WERI-Rb-1 (cell line): ENCODE measurements at regions not wholly inside any gene's neighbourhood (a gene's known extent, or its start where the extent isn't known, plus 50 kb on each side); places are given as distances from the start of the nearest gene placed in this dataset.

Experiments used
- DNase-seq: peaks from one replicate; pipeline ENCODE4 v3.0.0-alpha.2; 2020
- H3K27ac ChIP-seq: fragments of 250-450 bp; sonication (Bioruptor Pico); 2 replicates; pipeline ENCODE4 v1.5.1; 2020; ENCODE audit warnings: mild to moderate bottlenecking, moderate library complexity
- H3K27me3 ChIP-seq: fragments of 250-450 bp; sonication (Bioruptor Pico); 2 replicates; pipeline ENCODE4 v1.5.1; 2021; ENCODE audit warnings: mild to moderate bottlenecking, low read depth, moderate library complexity; ENCODE audit not compliant: insufficient read depth, severe bottlenecking
- H3K36me3 ChIP-seq: fragments of 250-450 bp; sonication (Bioruptor Pico); 2 replicates; pipeline ENCODE4 v1.5.1; 2020; ENCODE audit warnings: mild to moderate bottlenecking, moderate library complexity
- H3K4me3 ChIP-seq: 2 replicates; pipeline ENCODE4 v1.5.1; 2011; ENCODE audit warnings: low read depth, mild to moderate bottlenecking, control low read depth, low read length
- H3K9me3 ChIP-seq: fragments of 250-450 bp; sonication (Bioruptor Pico); 2 replicates; pipeline ENCODE4 v1.5.1; 2021; ENCODE audit warnings: mild to moderate bottlenecking, moderate library complexity; ENCODE audit not compliant: severe bottlenecking
- CTCF ChIP-seq: IDR thresholded peaks from 2 replicates; pipeline ENCODE4 v1.5.1; 2011; ENCODE audit warnings: low read depth, mild to moderate bottlenecking, control low read depth, inconsistent platforms, low read length

GRCh38 chr16:79664407-79664806 is 63.9 kb upstream of the MAF start:
- Histone ChIP-seq H3K36me3 (no peaks in the 10 kb centered on the region), H3K4me3 (no peak overlapping the region), H3K27me3 (peaks cover 47% of the 10 kb centered on the region), H3K27ac (no peak overlapping the region), H3K9me3 (no peaks in the 10 kb centered on the region)
- TF ChIP-seq CTCF: no peak
- no peak for DNase-seq

GRCh38 chr16:79662669-79663313 is 62.3 kb upstream of the MAF start:
- no peak for DNase-seq
- Histone ChIP-seq H3K36me3 (no peaks in the 10 kb centered on the region), H3K27ac (no peak overlapping the region), H3K4me3 (no peak overlapping the region), H3K27me3 (peaks cover 52% of the 10 kb centered on the region), H3K9me3 (no peaks in the 10 kb centered on the region)
- TF ChIP-seq CTCF: no peak

GRCh38 chr16:79662122-79662521 is 61.6 kb upstream of the MAF start:
- DNase-seq: no peak
- Histone ChIP-seq H3K4me3 (no peak overlapping the region), H3K27ac (no peak overlapping the region), H3K9me3 (no peaks in the 10 kb centered on the region), H3K36me3 (no peaks in the 10 kb centered on the region), H3K27me3 (peaks cover 52% of the 10 kb centered on the region)
- no peak for TF ChIP-seq CTCF

GRCh38 chr16:79661578-79661977 is 61.0 kb upstream of the MAF start:
- no peak for DNase-seq
- Histone ChIP-seq H3K36me3 (no peaks in the 10 kb centered on the region), H3K4me3 (no peak overlapping the region), H3K9me3 (no peaks in the 10 kb centered on the region), H3K27ac (no peak overlapping the region), H3K27me3 (peaks cover 57% of the 10 kb centered on the region)
- TF ChIP-seq CTCF: no peak

- Histone ChIP-seq H3K4me3 (no peak overlapping the region), H3K9me3 (no peaks in the 10 kb centered on the region), H3K27ac (no peak overlapping the region), H3K36me3 (no peaks in the 10 kb centered on the region), H3K27me3 (peaks cover 65% of the 10 kb centered on the region)
- no peak for DNase-seq
- TF ChIP-seq CTCF: no peak
Observed at GRCh38 chr16:79659344-79659743, 58.8 kb upstream of the MAF start.
